HUES64 (cell line): ENCODE measurements at regions not wholly inside any gene's neighbourhood (a gene's known extent, or its start where the extent isn't known, plus 50 kb on each side); places are given as distances from the start of the nearest gene placed in this dataset.
"Not testable (repeated sequence)": the region's sequence is repeated elsewhere in the genome, so short reads cannot be mapped to it uniquely, and the experiment has no call there.

Experiments
- H3K27ac ChIP-seq: 2 replicates; pipeline ENCODE4 v1.7.0; 2013; ENCODE audit warnings: low read depth, low read length, inconsistent platforms
- H3K27me3 ChIP-seq: 2 replicates; pipeline ENCODE4 v1.6.1; 2013; ENCODE audit warnings: mild to moderate bottlenecking, low read length; ENCODE audit not compliant: insufficient read depth
- H3K36me3 ChIP-seq: 2 replicates; pipeline ENCODE4 v1.6.1; 2013; ENCODE audit warnings: mild to moderate bottlenecking, low read length; ENCODE audit not compliant: insufficient read depth
- H3K4me1 ChIP-seq: 2 replicates; pipeline ENCODE4 v1.6.1; 2013; ENCODE audit warnings: mild to moderate bottlenecking, low read length, moderate library complexity; ENCODE audit not compliant: insufficient read depth
- H3K4me3 ChIP-seq: 2 replicates; pipeline ENCODE4 v1.5.1; 2013; ENCODE audit warnings: mild to moderate bottlenecking, low read length, moderate library complexity
- H3K9ac ChIP-seq: 2 replicates; pipeline ENCODE4 v1.6.1; 2013; ENCODE audit warnings: mild to moderate bottlenecking, low read depth, low read length
- H3K9me3 ChIP-seq: 2 replicates; pipeline ENCODE4 v1.6.1; 2013; ENCODE audit warnings: low read depth, low read length; ENCODE audit not compliant: insufficient read depth
- WGBS: fragments of 150-250, 120-280 bp; methylation state at CpG from one replicate; pipeline ENCODE4 v1.1.7; 2013; ENCODE audit warnings: missing lambda C conversion rate; 5-methylcytosine and 5-hydroxymethylcytosine counted together

- H3K9ac ChIP-seq: no peak overlapping the region
- no peak overlapping the region for H3K4me3 ChIP-seq
- no peaks in the 10 kb centered on the region for H3K27me3 ChIP-seq
- H3K27ac ChIP-seq: no peak overlapping the region
- H3K9me3 ChIP-seq: no peaks in the 10 kb centered on the region
- H3K4me1 ChIP-seq: peaks cover 18% of the 10 kb centered on the region; the same call in 1 of the 2 replicates
- 24% methylated on average over 3 of the region's 3 CpGs for WGBS
- H3K36me3 ChIP-seq: no peaks in the 10 kb centered on the region
These were observed 485.4 kb downstream of the AMY1C start for GRCh38 chr1:104235141-104235540.

GRCh38 chr1:104238991-104239390 is 489.3 kb downstream of the AMY1C start:
- no peak overlapping the region for H3K9ac ChIP-seq
- WGBS: 53% methylated on average over 1 of the region's 2 CpGs

GRCh38 chr1:104248385-104248784 is 498.7 kb downstream of the AMY1C start:
- Histone ChIP-seq H3K27me3 (no peaks in the 10 kb centered on the region), H3K27ac (no peak overlapping the region), H3K4me3 (no peak overlapping the region), H3K4me1 (no peaks in the 10 kb centered on the region), H3K9ac (no peak overlapping the region), H3K9me3 (no peaks in the 10 kb centered on the region), H3K36me3 (no peaks in the 10 kb centered on the region)
- no CpG with 5 or more reads among the region's 4 CpGs for WGBS

More at GRCh38 chr1:104238991-104239390, 489.3 kb downstream of the AMY1C start:
- no peaks in the 10 kb centered on the region for H3K9me3 ChIP-seq
- H3K4me3 ChIP-seq: no peak overlapping the region
- H3K27me3 ChIP-seq: no peaks in the 10 kb centered on the region
- H3K4me1 ChIP-seq: peaks cover 18% of the 10 kb centered on the region; the same call in 1 of the 2 replicates
- H3K36me3 ChIP-seq: no peaks in the 10 kb centered on the region
- H3K27ac ChIP-seq: no peak overlapping the region

GRCh38 chr1:104259481-104259880 is 509.8 kb downstream of the AMY1C start:
- H3K4me1 ChIP-seq: no peaks in the 10 kb centered on the region
- no peak overlapping the region for H3K27ac ChIP-seq
- WGBS: no CpG with 5 or more reads among the region's 1 CpG
- no peaks in the 10 kb centered on the region for H3K36me3 ChIP-seq
- H3K4me3 ChIP-seq: no peak overlapping the region
- no peak overlapping the region for H3K9ac ChIP-seq
- H3K27me3 ChIP-seq: no peaks in the 10 kb centered on the region
- 0 out of 2 replicates have a peak, but pooled peaks cover 3% of the 10 kb centered on the region for H3K9me3 ChIP-seq

- 82% methylated on average over 14 of the region's 14 CpGs for WGBS
- H3K4me1 ChIP-seq: not testable (repeated sequence)
These were observed 513.4 kb downstream of the AMY1C start for GRCh38 chr1:104263110-104263509.

GRCh38 chr1:104264521-104264920 is 514.8 kb downstream of the AMY1C start:
- 84% methylated on average over 2 of the region's 2 CpGs for WGBS
- H3K4me3 ChIP-seq: no peak overlapping the region
- 0 out of 2 replicates have a peak, but pooled peaks cover 3% of the 10 kb centered on the region for H3K9me3 ChIP-seq
- H3K27ac ChIP-seq: no peak overlapping the region
- no peaks in the 10 kb centered on the region for H3K4me1 ChIP-seq
- no peaks in the 10 kb centered on the region for H3K36me3 ChIP-seq
- H3K9ac ChIP-seq: no peak overlapping the region
- no peaks in the 10 kb centered on the region for H3K27me3 ChIP-seq

More at GRCh38 chr1:104263110-104263509, 513.4 kb downstream of the AMY1C start:
- H3K9me3 ChIP-seq, H3K9ac ChIP-seq, H3K4me3 ChIP-seq, H3K27me3 ChIP-seq, H3K36me3 ChIP-seq, H3K27ac ChIP-seq: not testable (repeated sequence)

- H3K9ac ChIP-seq: no peak overlapping the region
- no peaks in the 10 kb centered on the region for H3K27me3 ChIP-seq
- no peaks in the 10 kb centered on the region for H3K4me1 ChIP-seq
- H3K27ac ChIP-seq: no peak overlapping the region
- 0 out of 2 replicates have a peak, but pooled peaks cover 3% of the 10 kb centered on the region for H3K9me3 ChIP-seq
- 96% methylated on average over 3 of the region's 4 CpGs for WGBS
- no peak overlapping the region for H3K4me3 ChIP-seq
- no peaks in the 10 kb centered on the region for H3K36me3 ChIP-seq
These were observed 515.5 kb downstream of the AMY1C start for GRCh38 chr1:104265163-104265562.

GRCh38 chr1:104266612-104267011 is 516.9 kb downstream of the AMY1C start:
- H3K27me3 ChIP-seq: no peaks in the 10 kb centered on the region
- no peak overlapping the region for H3K27ac ChIP-seq
- no peaks in the 10 kb centered on the region for H3K36me3 ChIP-seq
- no peak overlapping the region for H3K9ac ChIP-seq
- 92% methylated on average over 1 of the region's 1 CpG for WGBS
- H3K4me3 ChIP-seq: no peak overlapping the region
- H3K4me1 ChIP-seq: no peaks in the 10 kb centered on the region
- 0 out of 2 replicates have a peak, but pooled peaks cover 3% of the 10 kb centered on the region for H3K9me3 ChIP-seq

- not testable (repeated sequence) for H3K27me3 ChIP-seq, H3K4me1 ChIP-seq, H3K9ac ChIP-seq, H3K9me3 ChIP-seq, H3K36me3 ChIP-seq, H3K4me3 ChIP-seq, H3K27ac ChIP-seq
- WGBS: 98% methylated on average over 4 of the region's 4 CpGs
These were observed 538.6 kb downstream of the AMY1C start for GRCh38 chr1:104288322-104288721.

GRCh38 chr1:104291156-104291555 is 541.5 kb downstream of the AMY1C start:
- Histone ChIP-seq H3K36me3 (no peaks in the 10 kb centered on the region), H3K4me1 (peaks cover 10% of the 10 kb centered on the region; the same call in 1 of the 2 replicates), H3K27ac (no peak overlapping the region), H3K4me3 (no peak overlapping the region), H3K27me3 (no peaks in the 10 kb centered on the region), H3K9me3 (no peaks in the 10 kb centered on the region), H3K9ac (no peak overlapping the region)
- WGBS: 29% methylated on average over 1 of the region's 1 CpG

- Histone ChIP-seq H3K9ac (no peak overlapping the region), H3K27ac (no peak overlapping the region), H3K4me3 (no peak overlapping the region), H3K27me3 (no peaks in the 10 kb centered on the region), H3K9me3 (no peaks in the 10 kb centered on the region), H3K4me1 (peaks cover 10% of the 10 kb centered on the region; the same call in 1 of the 2 replicates), H3K36me3 (no peaks in the 10 kb centered on the region)
- WGBS: 94% methylated on average over 2 of the region's 3 CpGs
These were observed 544.6 kb downstream of the AMY1C start for GRCh38 chr1:104294259-104294658.

- Histone ChIP-seq H3K9me3 (no peaks in the 10 kb centered on the region), H3K27me3 (no peaks in the 10 kb centered on the region), H3K4me3 (no peak overlapping the region), H3K27ac (no peak overlapping the region), H3K4me1 (peaks cover 5% of the 10 kb centered on the region; the same call in 1 of the 2 replicates), H3K9ac (no peak overlapping the region), H3K36me3 (no peaks in the 10 kb centered on the region)
- 91% methylated on average over 3 of the region's 3 CpGs for WGBS
These were observed 545.8 kb downstream of the AMY1C start for GRCh38 chr1:104295511-104295910.
